ENCODE measurements at regions not wholly inside any gene's neighbourhood (a gene's known extent, or its start where the extent isn't known, plus 50 kb on each side); places are given as distances from the start of the nearest gene placed in this dataset.

DNA sequence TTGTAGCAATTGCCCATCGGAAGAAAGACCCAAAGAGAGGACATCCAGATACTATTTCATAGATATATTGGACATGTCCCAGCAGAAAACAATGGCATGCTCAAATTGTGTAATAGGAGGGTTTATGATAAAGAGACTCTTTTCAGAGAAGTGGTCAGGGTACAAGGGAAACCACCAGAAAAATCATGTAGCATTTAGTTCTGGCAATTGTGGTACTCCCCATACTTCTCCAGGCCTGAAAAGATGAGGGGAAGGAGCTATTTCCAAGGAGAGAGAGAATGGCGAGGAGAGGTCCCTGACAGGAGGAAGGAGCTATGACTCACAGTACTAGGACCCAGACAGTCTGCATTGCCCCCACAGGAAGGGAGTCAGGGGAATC is 68.4 kb upstream of the ADO start:
- TF ChIP-seq, protein P1, sequence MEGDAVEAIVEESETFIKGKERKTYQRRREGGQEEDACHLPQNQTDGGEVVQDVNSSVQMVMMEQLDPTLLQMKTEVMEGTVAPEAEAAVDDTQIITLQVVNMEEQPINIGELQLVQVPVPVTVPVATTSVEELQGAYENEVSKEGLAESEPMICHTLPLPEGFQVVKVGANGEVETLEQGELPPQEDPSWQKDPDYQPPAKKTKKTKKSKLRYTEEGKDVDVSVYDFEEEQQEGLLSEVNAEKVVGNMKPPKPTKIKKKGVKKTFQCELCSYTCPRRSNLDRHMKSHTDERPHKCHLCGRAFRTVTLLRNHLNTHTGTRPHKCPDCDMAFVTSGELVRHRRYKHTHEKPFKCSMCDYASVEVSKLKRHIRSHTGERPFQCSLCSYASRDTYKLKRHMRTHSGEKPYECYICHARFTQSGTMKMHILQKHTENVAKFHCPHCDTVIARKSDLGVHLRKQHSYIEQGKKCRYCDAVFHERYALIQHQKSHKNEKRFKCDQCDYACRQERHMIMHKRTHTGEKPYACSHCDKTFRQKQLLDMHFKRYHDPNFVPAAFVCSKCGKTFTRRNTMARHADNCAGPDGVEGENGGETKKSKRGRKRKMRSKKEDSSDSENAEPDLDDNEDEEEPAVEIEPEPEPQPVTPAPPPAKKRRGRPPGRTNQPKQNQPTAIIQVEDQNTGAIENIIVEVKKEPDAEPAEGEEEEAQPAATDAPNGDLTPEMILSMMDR (conservative IDR thresholded peaks at IDR 0.05 in 1 of 2, IDR thresholded peaks at IDR 0.05 in 1 of 2; ENCODE audit: extremely low read depth in 1 of 2, insufficient read depth in 1 of 2, low read depth in 1 of 2, low read length in 2 of 2), result no peak
- no peak for TF ChIP-seq EZH2 (IDR thresholded peaks at IDR 0.05; ENCODE audit: borderline replicate concordance, low read length)
